NCI-H2081 treated with DMSO at 0.1 percent for 48 hours (cell line): ENCODE measurements at regions not wholly inside any gene's neighbourhood (a gene's known extent, or its start where the extent isn't known, plus 50 kb on each side); places are given as distances from the start of the nearest gene placed in this dataset.
A peak's percentile ranks its signal among the peaks of the same experiment; 100 is the strongest.

Experiments
- DNase-seq: peaks from one replicate; lab custom pipeline; 2025; lab: John Stamatoyannopoulos, UW

DNA sequence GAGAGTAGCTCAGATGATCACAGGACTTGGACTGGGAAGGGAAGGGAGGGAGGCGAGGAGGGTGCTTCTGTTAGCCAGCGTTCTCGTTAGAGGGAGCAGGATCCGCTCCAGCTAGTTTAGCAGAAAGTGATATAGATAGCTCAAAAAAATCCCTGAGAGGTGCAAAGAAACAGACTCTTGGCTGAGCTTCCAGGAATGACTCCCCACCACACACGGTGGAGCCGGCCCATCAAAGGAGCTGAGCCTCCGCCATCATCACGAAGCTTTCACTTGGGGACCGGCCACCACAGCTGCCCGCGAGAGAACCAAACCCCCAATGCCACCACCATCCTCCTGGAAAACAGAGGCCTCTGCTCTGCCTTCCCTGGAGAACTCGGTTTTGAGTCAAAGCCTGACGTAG lies 124.6 kb upstream of the BCL2L14 start:
- no peak for DNase-seq

DNA sequence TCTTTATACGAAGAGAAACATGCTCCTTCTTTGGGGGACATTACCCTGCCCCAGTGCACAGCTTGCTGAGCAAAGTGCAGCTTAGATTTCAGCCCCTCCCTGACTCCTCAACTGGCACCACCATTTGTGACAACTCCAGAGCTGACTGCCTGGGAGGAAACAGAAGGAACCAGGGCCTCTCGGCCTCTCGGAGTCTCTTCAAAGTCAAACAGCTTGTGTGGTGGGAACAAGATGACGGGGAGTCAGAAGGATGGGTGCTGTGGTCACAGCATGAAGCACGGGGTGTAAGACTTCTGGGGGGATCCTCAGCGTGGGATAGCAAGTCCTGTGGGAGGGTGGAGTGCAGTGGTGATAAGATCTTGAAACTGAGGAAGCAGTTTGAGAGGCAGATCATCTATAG lies 123.5 kb upstream of the BCL2L14 start:
- DNase-seq: no peak

DNA sequence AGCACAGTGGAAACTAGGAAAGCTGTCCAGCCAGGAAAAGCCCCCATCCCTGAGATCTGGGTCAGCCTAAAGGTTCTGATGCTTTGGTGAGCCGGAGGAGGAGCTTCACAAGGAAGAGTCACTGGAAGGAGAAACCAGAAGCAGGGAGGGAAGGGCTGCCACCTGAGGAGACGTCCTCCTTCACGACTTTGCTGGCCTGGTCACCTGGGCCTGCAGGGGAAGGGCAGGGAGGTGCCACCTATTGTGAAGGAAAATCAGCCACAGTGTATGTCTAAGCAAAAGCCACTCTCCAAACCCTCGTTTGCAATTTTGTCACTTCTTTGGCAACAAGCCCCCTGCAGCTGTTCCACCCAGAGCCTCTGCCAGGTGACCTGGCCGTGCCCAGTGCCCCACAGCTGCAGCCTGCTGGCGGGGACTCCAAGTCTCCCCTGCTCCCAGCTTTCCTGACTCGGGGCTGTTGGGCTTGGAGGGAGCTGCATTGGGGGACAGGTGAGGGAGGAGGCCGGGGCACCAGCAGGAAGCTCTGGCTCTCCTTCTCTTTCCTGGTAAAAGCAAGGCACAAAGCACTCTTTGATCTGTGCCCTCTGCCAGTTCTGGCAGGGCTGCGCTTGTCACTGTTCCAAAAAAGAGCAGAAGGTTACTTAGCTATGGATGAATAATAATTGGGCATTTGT lies 120.9 kb upstream of the BCL2L14 start:
- peak; percentile 9 for DNase-seq

- no peak for DNase-seq
Measured at GRCh38 chr12:11951209-11951608, 119.5 kb upstream of the BCL2L14 start.

DNA sequence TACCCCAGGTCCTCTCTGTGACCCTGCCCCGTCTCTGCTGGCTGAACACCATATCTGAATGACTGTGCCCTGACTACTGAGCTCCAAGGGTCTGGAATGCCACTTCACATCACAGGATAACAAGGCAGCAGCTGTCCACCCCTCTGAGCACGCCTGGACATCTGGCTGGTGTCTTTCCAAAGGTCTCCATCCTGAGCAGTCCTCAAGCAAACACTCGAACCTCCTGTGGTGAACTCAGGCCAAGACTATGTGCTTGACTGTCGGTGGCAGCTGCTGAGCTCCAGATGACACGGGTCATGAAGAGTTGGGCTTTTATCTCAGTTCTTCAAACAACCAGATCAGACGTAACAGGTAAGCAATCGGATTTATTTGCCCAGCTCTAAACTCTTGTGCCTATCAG lies 117.2 kb upstream of the BCL2L14 start:
- DNase-seq: no peak

DNA sequence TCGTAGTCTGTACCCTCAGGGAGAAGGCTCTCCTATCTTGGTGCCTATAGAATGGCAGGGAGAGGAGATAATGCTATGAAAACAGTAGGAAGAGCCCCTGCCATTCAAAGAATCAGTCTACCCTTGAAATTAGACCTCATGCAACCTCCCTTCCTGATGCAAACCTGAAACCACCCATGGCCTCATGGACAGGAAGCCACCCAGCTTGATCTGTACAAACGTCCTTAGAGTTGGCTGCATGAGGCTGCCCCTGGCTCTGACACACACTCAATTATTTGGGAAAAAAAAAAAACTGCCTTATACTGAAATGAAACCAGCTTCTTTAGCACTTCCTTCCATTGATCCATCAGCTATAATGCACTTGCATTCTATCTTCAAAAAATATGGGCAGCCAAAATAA lies 116.6 kb upstream of the BCL2L14 start:
- no peak for DNase-seq

DNA sequence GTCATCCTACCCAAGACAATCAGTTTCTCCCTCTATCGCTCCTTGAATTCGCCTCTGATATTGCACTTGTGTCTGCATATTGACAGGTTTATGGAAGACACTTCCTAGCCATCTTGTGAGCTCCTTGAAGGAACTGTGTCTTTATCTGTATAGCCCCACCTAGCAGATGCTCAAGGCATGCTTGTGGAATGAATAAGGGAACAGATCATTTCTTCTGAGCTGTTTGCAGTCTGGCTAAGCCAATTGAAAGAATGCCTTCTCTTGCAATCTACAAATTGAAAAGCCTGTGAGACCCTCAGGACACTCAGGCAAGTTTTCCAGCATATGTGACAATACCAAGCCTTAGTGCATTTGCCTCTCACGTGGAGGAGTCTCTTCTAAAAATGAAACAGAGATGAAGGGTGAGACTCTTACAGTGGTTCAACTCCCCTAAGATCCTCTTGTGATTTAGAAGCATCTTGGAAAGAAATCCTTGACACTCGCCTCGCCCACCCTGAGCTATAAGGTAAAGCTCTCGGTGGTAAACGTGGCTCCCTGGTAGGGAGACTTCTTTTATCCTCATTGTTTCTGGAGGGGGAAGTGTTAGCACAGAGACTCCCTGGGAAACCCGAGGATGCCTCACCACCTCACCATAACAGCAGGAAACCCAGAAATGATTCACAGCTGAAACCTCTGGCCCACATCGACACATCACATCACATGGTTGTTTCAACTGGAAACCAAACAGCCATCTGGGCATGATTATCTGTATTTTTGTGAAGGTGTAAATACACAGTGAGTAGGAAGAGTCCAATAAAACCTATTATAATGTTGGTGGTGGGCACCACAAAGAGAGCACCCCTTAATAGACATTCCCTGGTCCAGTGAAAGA lies 112.3 kb upstream of the BCL2L14 start:
- no peak for DNase-seq

DNA sequence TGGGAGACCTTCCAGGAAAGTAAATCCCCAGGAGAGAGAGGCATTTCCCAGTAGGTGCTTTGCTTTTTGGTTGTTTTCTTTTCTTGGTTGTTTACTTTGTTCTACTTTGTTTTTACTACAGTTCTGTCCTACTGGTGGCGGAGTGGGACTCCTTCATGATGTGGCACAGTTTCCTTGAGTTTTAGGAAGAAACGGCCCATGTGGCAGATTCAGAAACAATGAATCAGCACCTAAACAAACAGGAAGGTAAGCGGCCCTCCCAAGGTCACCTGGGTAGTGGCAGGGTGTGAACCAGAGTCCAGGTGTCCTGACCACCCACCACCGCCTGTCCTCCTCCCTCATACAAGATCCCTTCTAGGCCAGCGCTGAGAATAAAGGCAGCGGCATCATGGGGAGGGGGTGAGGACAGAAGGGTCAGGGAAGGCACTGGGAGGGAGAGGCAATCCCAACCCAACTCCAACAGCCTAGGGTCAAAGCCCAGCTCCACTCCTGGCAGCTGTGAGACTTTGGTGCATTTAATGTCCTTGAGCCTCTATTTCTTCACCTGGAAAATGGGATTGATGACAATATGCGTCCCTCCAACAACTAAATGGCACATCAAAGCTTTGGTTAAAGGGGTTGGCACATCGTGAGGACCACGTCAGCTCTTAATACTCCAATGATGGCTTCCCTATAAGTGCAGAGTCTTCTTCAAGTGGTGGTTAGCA lies 111.5 kb upstream of the BCL2L14 start:
- no peak for DNase-seq

GRCh38 chr12:11960646-11961045 lies 110.1 kb upstream of the BCL2L14 start:
- no peak for DNase-seq

- DNase-seq: no peak
Measured at GRCh38 chr12:11961686-11962085, 109.1 kb upstream of the BCL2L14 start.

GRCh38 chr12:11962860-11963259 lies 107.9 kb upstream of the BCL2L14 start:
- DNase-seq: no peak

GRCh38 chr12:11963841-11964471 lies 106.8 kb upstream of the BCL2L14 start:
- DNase-seq: no peak

DNA sequence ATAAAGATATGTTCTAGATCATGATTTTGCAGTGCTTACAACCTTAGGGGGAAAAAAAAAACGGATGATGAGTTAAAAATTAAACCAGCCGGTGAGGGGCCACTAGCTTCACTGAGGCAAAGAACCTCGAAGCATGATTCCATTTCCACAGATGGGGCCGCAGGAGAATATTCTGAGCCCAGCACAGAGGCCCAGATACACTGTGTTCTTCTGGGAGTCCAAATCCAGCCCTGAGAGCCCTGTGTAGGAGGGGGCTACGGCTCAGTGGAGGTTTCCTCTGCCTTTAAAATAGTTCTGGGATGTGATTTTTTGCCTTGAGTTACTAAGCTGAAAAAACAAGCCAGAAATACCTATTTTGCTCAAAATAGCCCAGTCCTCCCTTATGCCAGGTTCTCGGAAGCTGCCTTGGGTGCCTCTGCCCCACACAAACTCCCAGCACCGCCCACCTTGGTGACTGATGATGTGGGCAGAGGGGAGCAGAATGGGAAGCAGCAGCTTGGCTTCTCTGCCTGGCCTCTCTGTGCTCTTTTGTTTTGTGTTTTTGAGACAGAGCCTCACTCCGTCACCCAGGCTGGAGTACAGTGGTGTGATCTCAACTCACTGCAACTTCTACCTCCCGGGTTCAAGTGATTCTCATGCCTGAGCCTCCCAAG lies 105.4 kb upstream of the BCL2L14 start:
- DNase-seq: no peak

GRCh38 chr12:11967376-11968047 lies 103.2 kb upstream of the BCL2L14 start:
- DNase-seq: no peak

DNA sequence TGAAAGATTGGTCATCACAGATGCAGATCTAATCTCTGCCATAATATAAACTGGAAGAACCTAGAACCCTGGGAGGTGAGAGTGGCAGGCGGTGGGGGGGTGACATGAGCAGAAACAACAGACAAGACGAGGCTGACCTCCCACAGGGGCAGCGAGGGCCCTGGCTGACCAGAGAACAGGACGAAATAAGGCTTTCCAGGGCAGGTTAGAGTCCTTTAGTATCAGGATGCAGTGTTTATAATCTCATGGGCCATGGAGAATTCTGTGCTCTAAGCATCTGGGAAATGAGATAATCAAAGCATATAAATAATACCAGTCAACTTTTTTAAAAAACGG lies 102.7 kb upstream of the BCL2L14 start:
- no peak for DNase-seq

- no peak for DNase-seq
Measured at GRCh38 chr12:11968516-11968915, 102.2 kb upstream of the BCL2L14 start.

- DNase-seq: no peak
Measured at GRCh38 chr12:11969437-11970154, 101.1 kb upstream of the BCL2L14 start.

- no peak for DNase-seq
Measured at GRCh38 chr12:11970155-11970520, 100.6 kb upstream of the BCL2L14 start.

GRCh38 chr12:11973396-11973795 lies 97.3 kb upstream of the BCL2L14 start:
- DNase-seq: no peak

DNA sequence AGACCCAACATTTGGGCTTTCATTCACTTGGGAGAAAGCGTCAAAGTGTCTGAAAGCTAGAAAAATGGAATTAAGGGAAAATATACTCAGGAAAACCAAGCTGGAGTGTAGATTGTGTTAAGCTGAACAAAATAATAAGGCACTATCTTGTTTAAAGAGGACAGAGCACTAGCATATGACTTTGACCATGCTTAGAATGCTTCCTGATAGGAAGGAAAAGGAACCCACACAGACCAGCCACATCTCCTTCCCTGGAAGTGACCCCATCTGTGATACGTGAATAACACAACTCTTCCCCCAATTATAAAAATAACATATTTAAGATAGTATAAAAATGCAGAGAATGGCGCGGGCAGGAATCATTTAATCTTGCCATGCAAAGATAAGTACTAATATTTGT lies 94.7 kb upstream of the BCL2L14 start:
- DNase-seq: no peak
